ENCODE measurements at regions not wholly inside any gene's neighbourhood (a gene's known extent, or its start where the extent isn't known, plus 50 kb on each side); places are given as distances from the start of the nearest gene placed in this dataset.
"Not testable (repeated sequence)": the region's sequence is repeated elsewhere in the genome, so short reads cannot be mapped to it uniquely, and the experiment has no call there.

GRCh38 chr9:30628915-30629567, 1755.4 kb upstream of the ACO1 start:
- TF ChIP-seq POLR2AphosphoS5 (IDR thresholded peaks at IDR 0.05) = no peak
- no peak for TF ChIP-seq POLR2A (IDR thresholded peaks at IDR 0.05)
- no peak for TF ChIP-seq CTCF (IDR thresholded peaks at IDR 0.05)
- WGBS = 71% methylated on average over 2 of the region's 2 CpGs
- intact Hi-C loops (cut with DNase I) = no loop called here

DNA sequence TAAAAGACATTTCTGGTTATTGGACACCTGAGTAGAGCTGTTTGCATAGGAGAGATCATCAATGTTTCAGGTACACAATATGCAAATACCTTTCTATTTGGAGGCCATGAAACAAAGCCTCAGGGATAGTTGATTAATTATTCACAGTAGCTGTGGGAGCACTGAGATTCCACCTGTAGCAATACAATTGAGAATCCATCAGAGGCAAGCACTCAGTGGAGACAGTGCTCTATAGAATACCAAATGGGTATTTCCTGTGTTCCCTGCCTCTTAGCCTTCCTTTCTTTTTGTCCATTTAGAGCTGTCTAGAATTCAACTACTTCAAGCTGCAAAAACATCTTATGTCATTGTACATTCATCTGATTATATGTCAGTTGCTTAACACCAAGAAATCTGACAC, 1754.0 kb upstream of the ACO1 start:
- intact Hi-C loops (cut with DNase I) = no loop called here
- no peaks in the 10 kb centered on the region for H3K4me1 ChIP-seq (replicated peaks)
- no peaks in the 10 kb centered on the region for H3K9me3 ChIP-seq
- no peak overlapping the region for H3K27ac ChIP-seq
- DNase-seq (ENCODE audit: low spot score) = no peak
- H3K27me3 ChIP-seq (replicated peaks; ENCODE audit: insufficient read depth) = no peaks in the 10 kb centered on the region
- no peak overlapping the region for H3K4me3 ChIP-seq
- TF ChIP-seq POLR2AphosphoS5 (IDR thresholded peaks at IDR 0.05) = no peak
- no peak for TF ChIP-seq POLR2A (IDR thresholded peaks at IDR 0.05)
- TF ChIP-seq CTCF (IDR thresholded peaks at IDR 0.05) = no peak
- no peaks in the 10 kb centered on the region for H3K36me3 ChIP-seq

More at GRCh38 chr9:30628915-30629567, 1755.4 kb upstream of the ACO1 start:
- Histone ChIP-seq H3K9me3 (no peaks in the 10 kb centered on the region), H3K27ac (no peak overlapping the region), H3K36me3 (no peaks in the 10 kb centered on the region), H3K4me3 (no peak overlapping the region), H3K4me1 (replicated peaks) (no peaks in the 10 kb centered on the region), H3K27me3 (replicated peaks; ENCODE audit: insufficient read depth) (no peaks in the 10 kb centered on the region)
- no peak for DNase-seq (ENCODE audit: low spot score)

- H3K9me3 ChIP-seq; H3K4me3 ChIP-seq; H3K36me3 ChIP-seq; H3K27ac ChIP-seq; H3K27me3 ChIP-seq (replicated peaks; ENCODE audit: insufficient read depth); H3K4me1 ChIP-seq (replicated peaks); DNase-seq (ENCODE audit: low spot score); intact Hi-C loops (cut with DNase I): not testable (repeated sequence)
- 82% methylated on average over 6 of the region's 6 CpGs for WGBS
Observed at GRCh38 chr9:30646639-30647038, 1737.8 kb upstream of the ACO1 start.

- no peak for TF ChIP-seq POLR2A (IDR thresholded peaks at IDR 0.05)
- no peak for TF ChIP-seq POLR2AphosphoS5 (IDR thresholded peaks at IDR 0.05)
- no peak for TF ChIP-seq CTCF (IDR thresholded peaks at IDR 0.05)
- Histone ChIP-seq H3K9me3 (no peaks in the 10 kb centered on the region), H3K27ac (no peak overlapping the region), H3K4me3 (no peak overlapping the region), H3K27me3 (replicated peaks; ENCODE audit: insufficient read depth) (no peaks in the 10 kb centered on the region), H3K4me1 (replicated peaks) (no peaks in the 10 kb centered on the region), H3K36me3 (no peaks in the 10 kb centered on the region)
- 66% methylated on average over 5 of the region's 5 CpGs for WGBS
- intact Hi-C loops (cut with DNase I) = no loop called here
- no peak for DNase-seq (ENCODE audit: low spot score)
Observed at GRCh38 chr9:30661925-30662324, 1722.5 kb upstream of the ACO1 start.

DNA sequence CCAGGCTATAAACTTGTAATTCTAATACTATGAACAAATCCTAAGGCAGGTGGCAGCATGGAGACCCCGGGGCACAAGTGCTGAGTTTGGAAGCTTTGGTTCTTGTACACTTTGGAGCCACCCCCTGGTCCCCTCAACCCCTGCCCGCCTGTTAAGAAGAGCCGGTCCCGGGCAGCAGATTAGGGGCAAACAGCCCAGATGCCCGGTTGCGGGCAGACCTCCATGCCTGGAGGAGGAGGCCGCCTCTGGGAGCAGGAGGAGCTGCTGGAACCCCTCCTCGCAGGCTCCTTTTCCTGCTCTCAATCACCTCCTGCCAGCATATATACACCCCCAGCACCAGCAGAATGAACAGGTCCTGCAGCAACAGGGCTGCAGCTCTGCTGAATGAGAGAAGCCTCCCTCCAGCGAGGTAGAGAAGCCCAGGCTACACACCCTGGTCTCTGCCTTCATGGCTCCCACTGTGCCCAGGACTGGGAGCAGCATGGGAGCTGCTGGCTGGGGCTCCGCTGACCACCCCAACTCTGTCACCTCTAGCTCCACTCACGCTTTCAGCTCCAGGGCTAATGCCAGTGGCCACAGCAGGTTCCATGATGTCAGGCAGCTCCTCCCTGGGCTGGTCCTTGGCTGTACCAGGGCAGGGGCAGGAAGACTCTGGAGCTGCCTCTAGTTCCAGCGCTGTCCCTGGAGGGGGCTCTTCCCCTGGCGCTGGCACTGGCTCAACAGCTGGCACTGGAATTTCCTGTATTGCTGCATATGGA, 1713.5 kb upstream of the ACO1 start:
- Histone ChIP-seq H3K4me1 (replicated peaks) (no peaks in the 10 kb centered on the region), H3K27me3 (replicated peaks; ENCODE audit: insufficient read depth) (no peaks in the 10 kb centered on the region), H3K27ac (no peak overlapping the region), H3K36me3 (no peaks in the 10 kb centered on the region), H3K9me3 (no peaks in the 10 kb centered on the region), H3K4me3 (no peak overlapping the region)
- no peak for DNase-seq (ENCODE audit: low spot score)
- intact Hi-C loops (cut with DNase I) = no loop called here
- 95% methylated on average over 13 of the region's 13 CpGs for WGBS
- TF ChIP-seq CTCF (IDR thresholded peaks at IDR 0.05) (no peak), POLR2AphosphoS5 (IDR thresholded peaks at IDR 0.05) (no peak), POLR2A (IDR thresholded peaks at IDR 0.05) (no peak)

All from prostate gland (tissue), 2 donors.